ENCODE measurements at regions not wholly inside any gene's neighbourhood (a gene's known extent, or its start where the extent isn't known, plus 50 kb on each side); places are given as distances from the start of the nearest gene placed in this dataset.

DNA sequence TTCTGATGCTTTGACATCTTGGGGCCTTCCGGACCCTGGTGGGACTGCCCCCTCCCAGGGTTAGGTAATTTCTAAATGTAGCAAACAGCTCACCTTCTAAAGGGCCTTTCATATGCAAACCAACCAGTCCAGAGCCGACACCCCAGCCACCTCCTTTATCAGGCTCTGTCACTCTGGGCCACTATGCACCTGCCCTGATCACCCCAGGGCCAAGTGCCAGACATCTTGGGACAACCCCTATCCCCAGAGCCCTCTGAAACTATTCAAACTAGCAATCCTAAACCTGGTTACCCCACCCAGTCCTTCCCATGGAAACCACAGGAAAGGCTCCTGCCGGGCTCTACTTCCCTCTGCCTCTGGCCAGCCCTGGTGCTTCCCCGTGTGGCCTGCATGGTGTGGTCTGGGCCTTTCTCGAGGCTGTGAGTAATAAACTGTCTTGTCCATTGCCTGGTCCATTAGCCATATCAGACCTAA is 91.2 kb upstream of the TNRC6C start:
- TF ChIP-seq, protein P1, sequence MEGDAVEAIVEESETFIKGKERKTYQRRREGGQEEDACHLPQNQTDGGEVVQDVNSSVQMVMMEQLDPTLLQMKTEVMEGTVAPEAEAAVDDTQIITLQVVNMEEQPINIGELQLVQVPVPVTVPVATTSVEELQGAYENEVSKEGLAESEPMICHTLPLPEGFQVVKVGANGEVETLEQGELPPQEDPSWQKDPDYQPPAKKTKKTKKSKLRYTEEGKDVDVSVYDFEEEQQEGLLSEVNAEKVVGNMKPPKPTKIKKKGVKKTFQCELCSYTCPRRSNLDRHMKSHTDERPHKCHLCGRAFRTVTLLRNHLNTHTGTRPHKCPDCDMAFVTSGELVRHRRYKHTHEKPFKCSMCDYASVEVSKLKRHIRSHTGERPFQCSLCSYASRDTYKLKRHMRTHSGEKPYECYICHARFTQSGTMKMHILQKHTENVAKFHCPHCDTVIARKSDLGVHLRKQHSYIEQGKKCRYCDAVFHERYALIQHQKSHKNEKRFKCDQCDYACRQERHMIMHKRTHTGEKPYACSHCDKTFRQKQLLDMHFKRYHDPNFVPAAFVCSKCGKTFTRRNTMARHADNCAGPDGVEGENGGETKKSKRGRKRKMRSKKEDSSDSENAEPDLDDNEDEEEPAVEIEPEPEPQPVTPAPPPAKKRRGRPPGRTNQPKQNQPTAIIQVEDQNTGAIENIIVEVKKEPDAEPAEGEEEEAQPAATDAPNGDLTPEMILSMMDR (conservative IDR thresholded peaks at IDR 0.05; ENCODE audit: low read depth, low read length) = no peak
- DNase-seq (ENCODE audit: low read depth) = no peak
- no peak overlapping the region for H3K4me3 ChIP-seq (ENCODE audit: low read length)

DNA sequence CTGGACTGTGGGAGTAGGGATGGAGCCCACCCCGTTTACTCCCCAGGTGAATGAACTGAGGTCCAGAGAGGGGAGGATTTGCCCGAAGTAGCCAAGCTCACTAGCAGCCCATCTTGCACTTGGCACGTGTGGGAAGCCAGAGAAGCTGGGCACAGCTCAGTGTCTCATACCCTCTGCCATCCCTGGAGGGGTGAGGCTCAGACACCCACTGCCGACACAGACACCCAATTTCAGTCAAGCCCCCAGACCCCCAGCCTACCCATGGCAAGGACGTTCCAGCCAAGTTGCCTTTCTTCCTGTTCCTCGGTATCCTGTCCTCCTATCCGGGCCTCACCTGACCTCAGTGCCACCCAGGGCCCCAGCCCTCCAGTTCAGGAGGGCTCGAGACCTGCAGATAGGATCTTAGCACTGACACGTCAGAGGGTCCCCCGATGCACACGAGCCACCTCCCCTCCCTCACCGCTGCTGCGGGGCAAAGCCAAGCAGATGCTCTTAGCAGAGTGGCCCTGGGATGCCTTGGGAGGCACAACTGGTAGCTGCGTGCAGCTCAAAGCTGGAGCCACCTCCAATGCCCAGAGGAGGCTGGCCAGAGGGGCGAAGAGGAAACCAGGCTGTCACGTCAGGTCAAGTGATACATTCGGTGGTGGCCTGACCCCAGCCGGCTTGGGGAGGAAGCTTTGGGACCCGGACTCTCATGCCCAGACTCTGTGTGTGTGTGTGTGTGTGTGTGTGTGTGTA is 90.4 kb upstream of the TNRC6C start:
- no peak for DNase-seq (ENCODE audit: low read depth)
- H3K4me3 ChIP-seq (ENCODE audit: low read length) = no peak overlapping the region
- TF ChIP-seq, protein P1 (conservative IDR thresholded peaks at IDR 0.05; ENCODE audit: low read depth, low read length) = no peak

DNA sequence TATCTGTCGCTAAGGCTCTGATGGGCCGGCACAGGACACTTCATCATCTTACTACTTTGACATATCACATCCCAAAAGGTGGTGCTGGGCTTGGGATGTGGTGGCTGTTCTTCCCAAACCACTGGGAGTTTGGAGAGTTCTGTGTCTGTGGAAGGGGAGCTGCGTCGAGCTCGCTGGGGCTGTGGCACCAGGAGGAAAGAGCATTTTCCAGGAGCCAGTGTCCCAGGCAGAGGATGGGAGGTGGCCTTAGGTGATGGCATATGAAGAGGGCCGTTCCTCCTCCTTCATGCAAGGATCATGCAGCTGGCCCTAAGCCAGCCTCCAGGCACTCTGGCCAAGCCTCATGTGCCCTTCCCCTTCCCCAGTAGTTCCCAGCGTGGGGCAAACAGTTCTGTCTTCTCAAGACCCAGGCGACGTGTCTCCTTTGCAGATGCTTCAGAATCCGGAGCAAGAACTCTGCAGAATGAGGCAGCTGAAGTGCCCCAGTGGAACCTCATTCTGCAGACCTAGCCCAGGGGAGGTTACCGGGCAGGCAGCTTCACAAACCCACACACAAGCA is 89.4 kb upstream of the TNRC6C start:
- no peak overlapping the region for H3K4me3 ChIP-seq (ENCODE audit: low read length)
- no peak for DNase-seq (ENCODE audit: low read depth)
- TF ChIP-seq, protein P1 (conservative IDR thresholded peaks at IDR 0.05; ENCODE audit: low read depth, low read length) = no peak

DNA sequence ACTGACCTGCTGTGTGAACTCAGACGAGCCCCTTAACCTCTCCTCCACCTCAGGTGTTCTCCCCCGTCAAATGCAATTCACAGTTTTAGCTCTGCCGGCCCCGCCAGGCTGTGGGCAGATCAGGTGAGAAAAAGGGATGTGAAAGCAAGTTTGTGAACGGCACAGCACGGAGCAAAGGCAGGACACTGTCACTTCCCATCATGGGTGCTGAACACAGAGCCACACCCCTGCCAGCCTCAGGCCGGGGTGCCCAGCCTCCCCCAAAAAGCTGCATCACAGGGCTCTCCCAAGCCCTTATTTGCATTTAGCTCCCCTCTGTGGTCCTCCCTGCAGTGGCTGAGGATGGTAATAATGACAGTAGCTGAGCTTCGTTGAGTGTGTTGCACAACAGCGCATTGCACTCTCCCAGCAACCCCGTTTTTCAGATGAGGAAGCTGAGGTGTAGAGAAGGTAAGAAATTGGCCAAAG is 88.8 kb upstream of the TNRC6C start:
- DNase-seq (ENCODE audit: low read depth) = no peak
- TF ChIP-seq, protein P1 (conservative IDR thresholded peaks at IDR 0.05; ENCODE audit: low read depth, low read length) = no peak
- no peak overlapping the region for H3K4me3 ChIP-seq (ENCODE audit: low read length)

DNA sequence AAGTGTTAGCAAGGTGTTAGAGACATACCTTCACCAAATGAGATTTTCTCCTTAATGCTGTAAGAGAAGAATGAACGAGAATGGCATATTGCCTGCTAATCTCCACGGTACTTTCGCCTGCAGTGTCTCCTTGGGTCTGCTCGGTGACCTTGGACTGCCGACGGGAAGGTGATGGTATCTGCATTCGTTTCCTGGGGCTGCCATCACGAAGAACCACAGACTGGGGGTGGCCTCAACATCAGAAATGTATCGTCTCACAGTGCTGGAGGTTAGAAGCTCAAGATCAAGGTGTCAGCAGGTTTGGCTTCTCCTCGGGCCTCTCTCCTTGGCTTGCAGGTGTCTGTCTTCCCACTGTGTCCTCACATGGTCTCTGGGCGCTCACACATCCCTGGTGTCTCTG is 86.3 kb upstream of the TNRC6C start:
- DNase-seq (ENCODE audit: low read depth) = no peak
- H3K4me3 ChIP-seq (ENCODE audit: low read length) = no peak overlapping the region
- TF ChIP-seq, protein P1 (conservative IDR thresholded peaks at IDR 0.05; ENCODE audit: low read depth, low read length) = no peak

DNA sequence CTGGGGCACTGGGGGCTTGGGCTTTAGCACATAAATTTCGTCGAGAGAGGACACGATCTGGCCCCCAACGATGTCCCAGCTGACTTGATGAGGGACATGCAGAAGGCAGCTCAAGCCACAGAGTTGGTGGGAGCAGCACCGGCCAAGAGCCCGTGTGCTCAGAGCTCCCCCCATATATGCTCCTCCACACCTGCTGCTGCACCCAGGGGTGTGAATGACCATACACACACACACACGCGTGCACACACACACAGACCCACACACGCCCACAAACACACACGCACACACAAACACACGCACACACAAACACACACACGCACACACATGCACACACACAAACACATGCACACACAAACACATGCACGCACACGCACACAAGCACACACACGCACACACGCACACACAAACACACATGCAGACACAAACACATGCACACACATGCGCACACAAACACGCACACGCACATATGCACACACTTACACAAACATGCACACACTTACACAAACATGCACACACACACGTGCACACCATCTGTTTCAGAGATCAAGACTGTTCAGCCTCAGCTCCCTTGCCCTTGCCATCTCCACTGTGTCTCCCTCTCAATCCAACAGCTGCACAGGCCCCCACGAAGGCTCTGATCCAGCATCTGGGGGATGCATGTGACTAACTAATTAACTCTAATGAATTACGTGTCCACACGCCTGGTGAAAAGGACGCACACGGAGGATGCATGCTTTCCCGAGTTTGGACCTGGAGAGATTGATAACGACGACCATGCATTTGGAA is 85.6 kb upstream of the TNRC6C start:
- no peak for DNase-seq (ENCODE audit: low read depth)
- TF ChIP-seq, protein P1 (conservative IDR thresholded peaks at IDR 0.05; ENCODE audit: low read depth, low read length) = no peak
- no peak overlapping the region for H3K4me3 ChIP-seq (ENCODE audit: low read length)
